Inflammatory macrophage (primary cell): ENCODE measurements at regions not wholly inside any gene's neighbourhood (a gene's known extent, or its start where the extent isn't known, plus 50 kb on each side); places are given as distances from the start of the nearest gene placed in this dataset.

Experiments used
- DNase-seq, 2 donors: peaks; one replicate each; pipeline ENCODE4 v3.0.0-alpha.2; 2020 to 2022

DNA sequence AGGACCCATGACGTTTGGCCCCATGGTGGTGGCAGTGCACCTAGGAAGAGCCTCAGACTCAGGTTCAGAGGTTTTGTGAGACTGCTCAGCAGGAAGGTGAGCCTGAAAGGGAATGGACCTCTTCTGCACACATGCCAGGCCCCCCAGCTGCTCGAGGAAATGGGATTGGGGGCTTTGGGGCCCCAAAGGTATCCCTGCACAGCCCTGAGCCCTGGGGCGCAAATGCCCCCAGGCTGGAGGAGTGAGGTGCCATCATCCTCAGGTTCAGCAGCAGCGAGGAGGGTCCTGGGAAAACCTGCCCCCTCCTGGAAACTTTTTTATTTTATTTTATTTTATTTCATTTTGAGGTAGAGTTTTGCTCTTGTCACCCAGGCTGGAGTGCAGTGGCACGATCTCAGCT lies 171.8 kb upstream of the MVB12B start:
- no peak for DNase-seq

DNA sequence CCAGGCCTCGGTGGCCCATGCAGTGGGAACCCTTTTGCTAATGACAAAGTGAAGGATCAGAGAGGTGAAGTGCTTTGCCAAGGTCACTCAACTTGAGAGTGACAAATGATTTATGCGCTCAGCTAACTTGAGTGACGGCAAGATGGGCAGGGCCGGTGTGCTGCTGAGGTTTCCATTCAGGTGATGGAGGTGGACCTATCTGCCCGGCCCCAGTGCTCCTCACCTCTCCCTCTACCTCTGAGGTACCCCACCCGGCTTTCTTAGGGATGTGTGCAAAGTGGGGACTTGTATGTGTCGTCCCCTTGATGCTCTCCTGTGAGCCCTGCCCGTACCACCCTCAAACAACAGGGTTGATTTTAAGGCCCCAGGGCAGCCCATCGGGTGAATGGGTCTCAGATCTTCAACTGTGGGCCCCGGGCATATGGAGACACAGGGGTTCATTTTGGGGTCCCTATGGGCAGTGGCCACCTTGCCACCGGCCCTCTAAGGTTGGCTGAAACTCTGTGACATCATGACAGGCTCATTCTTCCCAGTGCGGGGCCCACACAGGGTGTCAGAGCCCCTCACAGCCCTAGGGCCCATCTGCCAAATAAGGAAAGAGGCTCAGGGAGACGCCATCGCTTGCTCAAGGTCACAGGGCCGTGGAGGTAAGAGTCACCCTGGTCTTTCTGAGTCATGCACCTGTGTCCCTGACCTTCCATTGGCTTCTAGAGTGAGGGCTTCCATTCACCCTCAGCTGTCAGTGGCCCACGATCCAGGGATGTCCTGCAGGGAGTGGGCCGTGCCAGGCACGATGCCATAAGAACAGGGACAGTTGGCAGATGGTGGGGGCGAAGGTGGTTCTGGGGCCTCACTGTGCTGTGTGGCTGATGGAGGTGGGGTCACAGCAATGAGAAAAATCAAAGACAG lies 170.6 kb upstream of the MVB12B start:
- no peak for DNase-seq

DNA sequence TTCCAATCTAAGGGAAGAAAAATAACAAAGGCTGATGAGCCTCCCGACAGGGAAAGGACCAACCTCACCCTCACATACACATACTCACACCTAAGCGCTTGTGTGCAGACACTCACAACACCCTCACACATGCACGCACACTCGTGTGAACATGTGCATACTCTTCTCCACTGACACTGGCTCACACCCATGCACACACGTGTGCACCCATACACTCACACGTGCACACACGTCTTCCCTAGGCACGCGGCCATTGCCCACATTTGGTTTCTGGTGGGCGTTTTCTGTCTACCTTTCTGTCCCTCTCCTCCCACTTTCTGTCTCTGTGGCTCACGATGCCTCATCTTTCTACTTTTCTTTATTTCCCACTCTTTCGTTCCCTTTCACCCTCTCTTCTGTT lies 169.7 kb upstream of the MVB12B start:
- DNase-seq = no peak

DNA sequence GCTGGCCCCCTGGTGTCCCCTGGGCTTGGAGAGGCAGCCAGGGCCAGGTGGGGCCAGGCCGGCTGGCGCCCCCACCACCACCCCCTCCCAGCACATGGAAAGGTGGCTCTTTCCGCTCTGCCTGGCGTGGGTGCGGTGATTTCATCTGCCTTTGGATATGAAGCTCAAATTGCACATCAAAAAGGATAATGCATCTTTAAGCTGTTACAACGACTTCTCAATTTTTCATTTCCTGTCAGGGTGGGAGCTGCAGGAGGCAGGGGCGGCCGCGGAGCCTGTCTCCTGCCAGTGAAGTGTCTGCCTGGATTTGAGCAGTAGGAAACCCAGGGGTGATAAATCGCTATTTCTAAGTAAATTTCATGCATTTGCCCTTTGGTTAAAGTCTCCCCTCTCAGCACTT lies 169.2 kb upstream of the MVB12B start:
- no peak for DNase-seq

DNA sequence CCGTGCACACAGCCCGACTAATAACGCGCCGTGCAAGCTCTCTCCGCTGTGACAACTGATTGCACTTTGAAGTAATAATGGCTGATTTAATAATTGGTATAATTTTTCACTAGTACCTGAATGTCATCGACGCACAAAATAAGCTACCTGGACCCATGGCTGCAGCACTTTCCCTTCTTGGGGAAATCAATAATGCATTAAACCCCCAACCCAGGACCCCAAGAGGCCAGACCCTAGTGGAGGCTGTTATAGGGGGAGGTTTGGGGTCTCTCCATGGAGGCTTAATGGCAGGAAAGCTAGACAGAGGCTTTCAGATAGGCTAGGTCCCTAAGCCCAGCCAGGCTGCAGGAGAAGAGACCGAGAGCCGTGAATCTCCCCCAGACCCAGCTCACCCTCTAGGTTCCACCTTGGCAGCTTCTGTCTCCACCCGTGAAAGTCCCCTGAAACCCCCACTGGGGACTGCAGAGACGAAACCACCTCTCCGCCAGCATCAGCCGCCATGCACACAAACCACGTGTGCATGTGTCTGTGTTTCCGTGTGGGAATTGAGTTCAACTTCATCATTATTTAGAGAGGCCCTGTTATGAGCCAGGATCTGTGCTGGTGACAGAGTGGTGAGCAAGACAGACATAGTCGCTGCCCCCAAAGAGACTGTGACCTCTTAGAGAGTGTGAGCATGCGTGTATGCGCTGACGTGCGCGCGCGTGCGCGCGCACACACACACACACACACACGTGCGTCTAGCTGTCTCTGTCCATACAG lies 168.6 kb upstream of the MVB12B start:
- no peak for DNase-seq

DNA sequence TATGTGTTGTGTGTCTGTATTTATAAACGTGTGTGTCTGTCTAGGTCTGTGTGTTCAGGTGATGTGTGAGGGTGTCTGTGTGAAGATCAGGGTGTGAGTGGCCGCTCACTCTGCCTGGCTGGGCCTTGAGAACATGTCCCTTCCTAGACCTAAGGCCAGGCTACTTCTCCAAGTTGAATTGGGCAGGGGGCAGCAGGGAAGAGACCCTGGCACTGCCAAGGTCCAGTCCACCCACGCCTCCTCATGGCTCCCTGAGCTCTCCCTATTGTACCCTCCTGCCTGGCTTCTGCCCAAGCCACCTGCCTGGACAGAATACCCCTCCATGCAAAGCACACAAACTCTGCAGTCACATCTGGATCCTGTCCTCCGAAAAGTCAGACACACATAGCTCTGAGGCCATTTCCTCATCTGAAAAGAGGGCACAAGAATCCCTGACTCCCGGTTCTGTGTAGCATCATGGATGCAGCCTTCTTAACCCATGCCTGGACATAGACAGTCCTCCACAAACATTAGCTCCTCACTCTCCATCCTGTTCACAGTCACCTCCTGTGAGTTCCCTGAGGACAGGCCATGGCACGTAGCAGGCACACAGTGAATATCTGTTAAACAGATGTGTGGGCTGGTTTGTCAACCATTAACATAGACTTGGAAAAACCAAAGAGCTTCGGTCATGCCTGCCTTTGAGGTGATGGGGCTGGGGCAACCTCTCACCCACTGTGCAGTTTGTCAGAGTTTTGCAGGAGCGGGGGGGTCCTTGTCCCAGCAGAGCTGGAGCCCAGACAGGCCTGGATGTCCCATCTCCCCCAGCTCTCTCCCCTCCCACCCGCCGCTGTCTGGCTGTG lies 167.8 kb upstream of the MVB12B start:
- DNase-seq = no peak

DNA sequence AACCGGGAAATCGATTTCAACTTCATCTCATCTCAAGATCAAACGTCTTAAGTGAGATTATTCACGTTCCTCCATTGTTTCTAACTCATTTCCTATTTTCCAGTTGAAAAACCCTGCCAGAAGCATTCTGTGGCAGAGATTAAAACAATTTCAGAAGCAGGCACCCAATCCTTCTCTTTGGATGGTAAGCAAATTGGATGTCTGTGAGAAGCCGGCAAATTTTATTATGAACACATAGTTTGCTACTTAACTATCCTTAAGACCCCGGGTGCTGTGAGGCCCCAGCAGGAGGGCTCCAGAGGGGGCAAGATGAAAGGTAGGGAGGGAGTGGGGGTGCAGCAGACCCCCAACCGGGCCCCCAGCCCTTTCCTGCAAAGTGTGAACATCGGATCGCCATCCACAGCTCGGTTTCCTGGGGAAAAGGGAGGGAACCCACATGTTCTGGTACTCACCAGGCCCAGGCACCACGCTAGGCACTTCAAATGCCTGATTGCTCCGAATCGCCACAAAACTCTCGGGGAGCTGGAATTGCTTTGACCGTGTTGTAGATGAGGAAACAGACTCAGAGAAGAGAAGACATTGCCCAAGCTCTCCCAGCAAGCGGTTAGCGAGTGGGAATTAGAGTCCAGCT lies 167.1 kb upstream of the MVB12B start:
- DNase-seq = no peak

DNA sequence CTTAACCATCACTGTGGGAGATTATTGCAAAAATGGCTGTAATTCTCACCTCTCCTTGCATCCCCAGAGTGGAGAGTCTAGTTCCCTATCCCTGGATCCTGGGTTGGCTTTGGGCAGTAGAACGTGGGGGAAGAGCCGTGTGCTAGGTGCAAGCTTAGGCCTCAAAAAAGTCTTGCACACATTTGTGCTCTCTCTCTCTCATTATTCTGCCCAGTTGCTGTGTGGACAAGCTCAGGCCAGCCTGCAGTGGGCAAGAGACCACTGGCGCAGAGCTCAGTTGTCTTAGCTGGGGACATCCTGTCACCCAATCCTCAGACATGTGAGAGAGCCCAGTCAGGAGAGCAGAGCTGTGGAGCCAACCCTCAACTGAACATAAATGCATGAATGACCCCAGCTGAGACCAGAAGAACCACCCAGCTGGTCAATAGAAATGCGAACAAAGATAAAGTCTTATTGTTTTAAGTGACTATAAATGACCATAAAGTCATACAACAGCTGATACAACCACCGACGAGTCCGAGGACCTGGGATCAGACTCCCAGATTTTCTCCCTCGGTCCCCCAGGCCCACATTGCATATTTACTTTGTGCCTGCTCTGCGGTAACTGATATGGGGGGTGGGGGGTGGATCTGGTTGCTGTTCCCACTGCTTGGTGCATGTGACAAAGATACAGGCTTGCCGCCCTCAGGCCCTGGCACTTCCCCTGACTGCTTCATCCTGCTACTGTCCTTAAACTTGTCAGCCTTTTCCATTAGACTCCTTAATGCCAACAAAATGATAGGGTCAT lies 166.4 kb upstream of the MVB12B start:
- no peak for DNase-seq

DNA sequence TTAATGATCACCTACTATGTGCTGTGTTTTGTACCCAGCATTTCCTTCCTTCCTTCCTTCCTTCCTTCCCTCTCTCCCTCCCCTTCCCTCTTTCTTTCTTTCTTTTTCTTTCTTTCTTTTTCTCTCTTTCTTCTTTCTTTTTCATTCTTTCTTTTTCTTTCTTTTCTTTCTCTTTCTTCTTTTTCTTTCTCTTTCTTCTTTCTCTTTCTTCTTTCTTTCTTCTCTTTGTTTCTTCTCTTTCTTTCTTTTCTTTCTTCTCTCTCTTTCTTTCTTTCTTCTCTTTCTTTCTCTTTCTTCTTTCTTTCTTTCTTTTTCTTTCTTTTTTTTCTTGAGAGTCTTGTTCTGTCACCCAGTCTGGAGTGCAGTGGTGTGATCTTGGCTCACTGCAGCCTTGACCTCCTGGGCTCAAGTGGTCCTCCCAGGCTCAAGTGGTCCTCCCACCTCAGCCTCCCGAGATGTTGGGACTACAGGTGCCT lies 165.7 kb upstream of the MVB12B start:
- no peak for DNase-seq

DNA sequence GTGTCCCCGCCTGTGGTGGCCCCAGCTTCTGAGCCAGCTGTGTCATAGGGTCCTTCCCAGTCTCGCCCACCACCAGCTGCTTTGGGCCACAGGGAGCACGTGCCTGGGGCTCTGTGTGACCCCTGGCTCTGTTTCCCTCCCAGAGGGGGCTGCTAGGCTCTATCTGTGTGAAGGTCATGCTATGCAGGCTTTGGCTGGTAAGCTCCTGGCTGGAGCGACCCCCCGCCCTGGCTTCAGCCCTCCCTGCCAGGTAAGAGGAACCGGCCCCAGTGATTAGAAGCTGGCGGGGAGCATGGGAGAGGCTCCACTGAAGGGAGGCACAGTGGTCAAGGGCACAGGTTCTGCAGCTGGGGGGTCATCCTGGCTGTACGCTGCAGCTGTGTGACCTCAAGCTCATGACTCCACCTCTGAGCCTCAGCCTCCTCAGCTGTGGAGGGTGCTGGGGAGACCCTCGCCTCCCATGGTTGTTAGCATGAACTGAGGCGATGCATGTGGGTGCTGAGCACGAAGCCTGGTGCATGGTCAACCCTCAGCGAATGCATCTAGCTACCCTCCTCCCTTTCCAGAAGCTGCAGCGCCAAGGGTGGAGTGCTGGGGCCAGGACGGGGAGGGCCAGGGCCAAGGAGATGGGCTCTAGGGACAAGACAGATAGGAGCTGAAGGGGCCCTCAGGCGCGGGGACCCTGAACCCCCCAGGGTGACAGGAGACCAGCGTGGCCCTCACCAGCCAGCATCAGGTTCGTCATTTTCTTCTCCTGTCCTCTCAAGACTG lies 163.8 kb upstream of the MVB12B start:
- no peak for DNase-seq

DNA sequence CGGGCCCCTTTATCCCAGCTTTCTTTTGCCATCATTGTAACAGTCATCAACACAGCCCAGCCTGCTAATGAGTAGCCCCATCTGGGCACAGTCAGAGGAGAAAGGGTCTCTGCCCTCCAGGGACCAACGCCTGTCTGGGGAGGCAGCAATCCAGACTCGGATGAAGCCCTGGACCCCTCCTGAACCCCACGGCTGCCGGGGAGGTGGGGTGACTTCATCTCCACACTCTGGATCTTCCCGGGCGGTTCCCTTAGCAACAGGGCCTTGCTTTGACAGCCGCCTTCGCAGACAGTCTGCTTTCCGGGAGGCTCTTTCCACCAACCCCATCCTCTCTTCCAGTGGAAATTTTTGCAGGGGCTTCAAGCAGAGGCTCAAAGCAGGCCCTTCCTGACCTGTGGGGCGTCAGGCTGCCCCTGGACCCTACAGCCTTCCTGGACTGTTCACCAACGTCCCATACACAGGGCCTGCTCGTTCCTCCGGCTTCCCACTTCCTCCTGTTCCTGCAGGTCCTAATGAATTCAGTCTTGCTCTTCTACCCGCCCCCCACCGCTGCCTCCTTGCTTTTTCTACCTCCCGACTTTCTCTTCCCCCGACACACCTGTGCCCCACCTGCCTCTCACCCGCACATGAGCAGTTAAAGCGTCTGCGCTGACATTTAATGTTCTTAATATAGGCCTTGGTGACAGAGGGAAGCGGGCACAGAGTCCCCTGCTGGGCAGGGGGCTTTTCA lies 161.7 kb upstream of the MVB12B start:
- DNase-seq = no peak

DNA sequence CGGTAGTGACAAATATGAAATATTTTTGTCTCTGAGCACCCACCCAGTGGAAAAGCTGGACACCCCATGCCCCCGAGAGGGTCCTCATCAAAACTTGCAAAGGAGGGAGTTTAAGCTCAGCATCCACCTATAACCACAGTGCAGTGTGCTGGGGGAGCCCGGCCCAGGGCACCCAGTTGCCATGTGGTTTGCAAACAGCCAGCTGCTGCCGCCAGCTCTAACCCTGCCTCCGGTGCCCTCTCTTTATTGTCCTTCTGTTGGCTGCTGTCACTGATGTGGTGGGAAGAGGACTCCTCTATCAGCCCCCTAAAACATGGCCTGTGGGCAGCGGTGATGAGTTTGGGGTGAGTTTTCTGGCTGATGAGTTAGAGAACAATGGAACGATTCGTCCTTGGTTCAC lies 160.9 kb upstream of the MVB12B start:
- DNase-seq = no peak

DNA sequence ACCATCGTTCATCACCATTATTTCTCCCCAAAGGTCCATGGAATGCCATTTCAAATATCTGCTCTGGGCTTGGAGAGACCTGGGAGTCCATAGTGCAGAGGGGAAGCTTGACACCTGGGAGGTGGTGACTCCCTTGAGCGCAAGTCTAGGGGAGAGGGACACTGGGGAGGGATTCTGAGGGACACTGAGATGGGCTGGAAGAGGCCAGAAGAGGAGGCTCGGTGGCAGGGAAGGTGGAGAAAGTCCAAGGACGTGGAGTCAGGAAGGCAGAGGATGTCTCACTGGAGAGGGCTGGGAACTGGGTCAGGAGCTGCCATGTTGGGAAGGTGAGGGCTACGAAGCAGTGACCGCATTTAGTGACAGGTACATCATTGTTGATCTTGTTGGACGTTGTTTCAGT lies 160.3 kb upstream of the MVB12B start:
- DNase-seq = no peak

DNA sequence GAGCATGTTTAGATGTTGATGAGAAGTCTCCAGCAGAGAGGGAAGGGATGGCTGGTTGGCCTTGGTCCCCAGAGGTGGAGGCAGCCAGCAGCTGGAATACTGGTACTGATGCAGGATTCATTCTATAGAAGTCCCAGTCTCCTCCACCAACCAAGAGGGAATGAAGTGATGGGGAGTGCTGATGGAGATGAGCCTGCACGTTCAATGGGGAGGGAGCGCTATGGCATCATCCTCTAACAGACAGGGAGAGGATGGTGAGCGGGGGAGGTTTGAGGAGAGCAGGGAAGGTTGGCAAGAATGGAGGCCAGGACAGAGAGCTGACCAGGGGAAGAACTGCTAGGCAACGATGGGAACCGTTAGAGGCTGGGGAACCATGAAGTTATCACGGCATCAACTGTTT lies 159.8 kb upstream of the MVB12B start:
- no peak for DNase-seq

DNA sequence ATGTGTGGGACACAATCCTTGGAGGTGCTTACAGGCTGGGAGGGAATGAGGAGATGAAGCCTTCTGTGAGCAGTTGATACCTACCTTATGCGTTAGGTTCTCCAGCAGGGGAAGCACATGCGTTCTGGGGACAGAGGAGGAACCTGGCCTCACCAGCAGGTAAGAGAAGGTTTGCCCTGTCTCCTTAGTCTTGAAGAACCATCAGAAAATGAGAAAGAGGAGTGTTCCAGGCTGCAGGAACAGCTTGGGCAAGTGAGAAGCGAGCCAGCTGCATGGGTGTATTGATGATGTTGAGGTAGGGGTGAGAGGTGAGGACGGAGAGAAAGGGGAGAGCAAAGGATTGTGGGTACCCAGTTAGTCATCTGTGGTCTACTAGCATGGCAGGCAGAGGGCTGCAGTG lies 156.9 kb upstream of the MVB12B start:
- no peak for DNase-seq

DNA sequence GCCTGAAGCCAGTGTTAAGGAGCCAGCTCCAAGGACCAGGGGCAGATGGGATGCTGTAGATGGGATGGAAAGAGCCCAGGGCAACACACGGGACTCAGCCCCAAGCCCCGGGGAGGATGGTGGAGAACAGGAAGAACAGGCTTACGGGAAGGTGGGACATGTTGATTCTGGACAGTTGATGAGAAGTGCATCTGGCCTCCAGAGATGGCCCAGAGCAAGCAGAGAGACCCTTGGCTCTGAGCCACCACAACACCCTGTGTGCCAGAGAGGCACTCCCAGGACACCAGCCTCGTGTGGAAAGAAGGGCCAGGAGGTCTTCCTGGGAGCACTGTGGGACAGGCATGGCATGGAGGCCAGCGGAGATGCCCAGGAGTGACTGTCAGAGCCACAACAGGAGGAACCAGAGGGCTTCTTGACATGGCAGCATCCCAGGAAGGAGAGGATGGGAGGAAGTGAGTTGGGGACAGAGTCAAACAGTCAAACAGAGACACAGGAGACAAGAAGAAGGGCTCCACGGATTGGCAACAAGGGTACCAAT lies 156.3 kb upstream of the MVB12B start:
- DNase-seq = no peak

DNA sequence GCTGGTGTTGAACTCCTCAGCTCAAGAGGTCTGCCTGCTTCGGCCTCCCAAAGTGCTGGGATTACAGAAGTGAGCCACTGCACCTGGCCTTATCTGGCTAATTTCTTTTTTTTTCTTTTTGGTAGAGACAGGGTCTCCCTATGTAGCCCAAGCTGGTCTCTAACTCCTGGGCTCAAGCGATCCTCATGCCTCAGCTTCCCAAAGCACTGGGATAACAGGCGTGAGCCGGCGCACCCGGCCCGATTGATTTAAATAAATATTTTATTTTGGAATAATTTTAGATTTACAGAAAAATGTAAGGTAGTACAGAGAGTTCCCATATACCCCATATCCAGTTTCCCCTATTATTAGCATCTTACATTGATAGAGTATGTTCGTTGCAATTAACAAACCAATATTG lies 155.0 kb upstream of the MVB12B start:
- no peak for DNase-seq

DNA sequence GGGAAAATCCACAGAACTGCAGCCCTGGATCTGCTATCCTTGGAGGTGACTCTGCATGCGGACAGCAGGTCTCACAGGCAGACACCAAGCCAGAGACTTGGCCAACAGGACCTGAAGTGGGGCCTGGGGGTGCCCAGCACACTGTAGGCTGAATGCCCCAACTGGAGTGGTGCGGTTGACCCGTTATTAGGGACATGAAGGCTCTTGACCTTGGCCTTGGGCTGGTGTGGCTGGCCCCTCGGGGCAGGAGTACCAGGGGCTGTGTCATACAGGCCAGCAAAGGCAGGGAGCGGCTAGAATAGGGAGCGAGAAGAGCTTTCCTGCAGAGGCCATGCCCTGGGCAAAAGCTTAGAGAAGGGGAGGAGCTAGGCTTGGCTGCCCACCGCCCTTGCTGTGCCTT lies 153.2 kb upstream of the MVB12B start:
- no peak for DNase-seq

DNA sequence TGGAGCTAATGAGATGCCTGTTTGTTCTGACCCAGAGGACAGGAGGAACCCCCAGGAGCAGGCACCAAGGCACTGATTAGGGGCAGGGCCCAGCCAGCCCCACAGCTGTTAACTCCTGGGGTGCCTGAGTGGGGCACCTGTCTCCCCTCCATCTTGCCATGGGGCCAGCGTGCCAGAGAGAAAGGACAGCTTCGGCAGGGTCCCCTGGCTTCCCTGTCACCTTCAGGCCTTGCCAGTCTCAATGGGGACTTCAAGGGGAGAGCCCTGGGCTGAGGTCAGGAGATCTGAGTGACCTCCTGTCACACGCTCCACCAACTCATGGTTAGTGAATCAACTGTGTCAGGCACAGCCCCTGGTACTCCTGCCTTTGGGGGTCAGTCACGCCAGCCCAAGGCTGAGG lies 152.7 kb upstream of the MVB12B start:
- no peak for DNase-seq

DNA sequence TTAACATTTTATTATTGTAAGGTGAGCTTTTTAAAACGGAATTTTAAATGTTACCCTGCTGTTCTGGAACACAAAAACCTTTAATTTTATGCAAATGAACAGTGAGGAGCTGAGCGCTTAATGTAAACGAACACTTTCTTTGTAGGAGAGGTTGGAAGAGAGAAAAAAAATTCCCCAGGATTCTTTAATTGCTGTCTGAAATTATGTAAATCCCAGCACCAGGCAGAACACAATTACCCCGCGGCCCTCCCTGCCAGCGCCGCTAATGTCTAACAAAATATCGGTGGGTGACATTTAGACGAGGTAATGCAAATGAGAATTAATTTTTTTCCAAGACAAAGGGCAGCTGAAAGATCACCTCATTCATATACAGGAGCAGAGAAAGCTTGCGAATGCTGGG lies 143.4 kb upstream of the MVB12B start:
- DNase-seq = no peak
